ENCODE measurements at regions not wholly inside any gene's neighbourhood (a gene's known extent, or its start where the extent isn't known, plus 50 kb on each side); places are given as distances from the start of the nearest gene placed in this dataset.

GRCh38 chr14:49313108-49313507 lies 273.1 kb downstream of the RPS29 start:
- Histone ChIP-seq H3K4me3 (ENCODE audit: low read depth in 2 of 2, low read length in 1 of 2) (no peak overlapping the region), H3K9me2 (no peaks in the 10 kb centered on the region), H3K36me3 (replicated peaks in 1 of 2; ENCODE audit: control insufficient read depth in 1 of 2, insufficient read depth in 2 of 2, low read length in 1 of 2) (no peaks in the 10 kb centered on the region), H3K79me2 (ENCODE audit: insufficient read depth) (no peaks in the 10 kb centered on the region), H3F3A (replicated peaks; ENCODE audit: insufficient read depth) (no peaks in the 10 kb centered on the region), H3K9me3 (no peaks in the 10 kb centered on the region), H2AFZ (ENCODE audit: low read depth) (no peak overlapping the region), H3K9ac (no peak overlapping the region), H3K27ac (ENCODE audit: low read depth in 2 of 2, low read length in 1 of 2) (no peak overlapping the region), H3K4me2 (no peak overlapping the region), H3K4me1 (ENCODE audit: control insufficient read depth in 1 of 2, insufficient read depth in 2 of 2, low read depth in 1 of 2, low read length in 1 of 2) (no peaks in the 10 kb centered on the region), H4K20me1 (ENCODE audit: insufficient read depth) (no peaks in the 10 kb centered on the region), H3K27me3 (ENCODE audit: insufficient read depth) (no peaks in the 10 kb centered on the region)
- ChIA-PET CTCF (no interaction called here), POLR2A (no interaction called here)
- TF ChIP-seq SIN3A (IDR thresholded peaks at IDR 0.05; ENCODE audit: borderline replicate concordance, low read depth, low read length) (no peak), PBX3 (IDR thresholded peaks at IDR 0.05) (no peak), FOSL2 (IDR thresholded peaks at IDR 0.05; ENCODE audit: borderline replicate concordance, low read depth) (no peak), TAF1 (IDR thresholded peaks at IDR 0.05; ENCODE audit: borderline replicate concordance, low read depth, low read length) (no peak), RFX5 (IDR thresholded peaks at IDR 0.05; ENCODE audit: low read length) (no peak), FOXJ3 (CRISPR knock-in tag; IDR thresholded peaks at IDR 0.05) (no peak), EP300 (IDR thresholded peaks at IDR 0.05; ENCODE audit: borderline replicate concordance in 1 of 2, low read depth in 1 of 2, low read length in 1 of 2) (no peak), NRF1 (IDR thresholded peaks at IDR 0.05; ENCODE audit: low read depth, low read length) (no peak)
- TF ChIP-seq, protein P1, sequence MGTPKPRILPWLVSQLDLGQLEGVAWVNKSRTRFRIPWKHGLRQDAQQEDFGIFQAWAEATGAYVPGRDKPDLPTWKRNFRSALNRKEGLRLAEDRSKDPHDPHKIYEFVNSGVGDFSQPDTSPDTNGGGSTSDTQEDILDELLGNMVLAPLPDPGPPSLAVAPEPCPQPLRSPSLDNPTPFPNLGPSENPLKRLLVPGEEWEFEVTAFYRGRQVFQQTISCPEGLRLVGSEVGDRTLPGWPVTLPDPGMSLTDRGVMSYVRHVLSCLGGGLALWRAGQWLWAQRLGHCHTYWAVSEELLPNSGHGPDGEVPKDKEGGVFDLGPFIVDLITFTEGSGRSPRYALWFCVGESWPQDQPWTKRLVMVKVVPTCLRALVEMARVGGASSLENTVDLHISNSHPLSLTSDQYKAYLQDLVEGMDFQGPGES (IDR thresholded peaks at IDR 0.05; ENCODE audit: low read depth, low read length), result no peak
- no peak for DNase-seq

DNA sequence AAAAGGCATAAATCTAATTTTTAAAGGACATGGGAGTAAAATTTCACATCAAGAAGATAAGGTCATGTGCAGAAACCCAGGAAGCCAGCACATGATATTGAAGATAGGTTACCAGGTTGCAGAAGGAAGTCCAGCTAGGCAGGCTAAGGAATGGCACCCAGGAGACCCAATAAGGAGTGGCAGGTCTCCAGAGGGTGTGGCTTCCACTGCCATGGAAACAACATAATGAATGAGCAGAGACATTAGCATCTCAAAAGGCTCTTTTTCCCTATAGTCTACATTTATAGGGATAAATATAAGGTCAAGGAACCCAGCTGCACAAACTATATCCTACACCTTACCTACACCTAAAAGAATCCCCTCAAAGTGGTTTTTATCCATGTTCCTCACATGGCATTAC lies 275.9 kb downstream of the RPS29 start:
- no peak for DNase-seq
- Histone ChIP-seq H3K9ac (no peak overlapping the region), H3K36me3 (replicated peaks in 1 of 2; ENCODE audit: control insufficient read depth in 1 of 2, insufficient read depth in 2 of 2, low read length in 1 of 2) (no peaks in the 10 kb centered on the region), H3K79me2 (ENCODE audit: insufficient read depth) (no peaks in the 10 kb centered on the region), H3K4me1 (ENCODE audit: control insufficient read depth in 1 of 2, insufficient read depth in 2 of 2, low read depth in 1 of 2, low read length in 1 of 2) (no peaks in the 10 kb centered on the region), H3K4me2 (no peak overlapping the region), H4K20me1 (ENCODE audit: insufficient read depth) (no peaks in the 10 kb centered on the region), H3K9me3 (no peaks in the 10 kb centered on the region), H3K27ac (ENCODE audit: low read depth in 2 of 2, low read length in 1 of 2) (no peak overlapping the region), H3K4me3 (ENCODE audit: low read depth in 2 of 2, low read length in 1 of 2) (no peak overlapping the region), H3K27me3 (ENCODE audit: insufficient read depth) (no peaks in the 10 kb centered on the region), H3K9me2 (no peaks in the 10 kb centered on the region), H3F3A (replicated peaks; ENCODE audit: insufficient read depth) (no peaks in the 10 kb centered on the region), H2AFZ (ENCODE audit: low read depth) (no peak overlapping the region)
- ChIA-PET POLR2A (no interaction called here), CTCF (no interaction called here)
- TF ChIP-seq, protein P1 (IDR thresholded peaks at IDR 0.05; ENCODE audit: low read depth, low read length), result no peak
- TF ChIP-seq NFIC (IDR thresholded peaks at IDR 0.05; ENCODE audit: borderline replicate concordance) (no peak), PBX3 (IDR thresholded peaks at IDR 0.05) (no peak), NRF1 (IDR thresholded peaks at IDR 0.05; ENCODE audit: low read depth, low read length) (no peak), FOXM1 (IDR thresholded peaks at IDR 0.05; ENCODE audit: low read depth) (no peak), SMC3 (IDR thresholded peaks at IDR 0.05; ENCODE audit: low read depth, low read length) (no peak), TCF12 (IDR thresholded peaks at IDR 0.05) (no peak)

Measured in SK-N-SH (cell line).